Mesenchymal stem cell (in vitro differentiated cells and primary cell): ENCODE measurements at regions not wholly inside any gene's neighbourhood (a gene's known extent, or its start where the extent isn't known, plus 50 kb on each side); places are given as distances from the start of the nearest gene placed in this dataset.

Experiments used
- DNase-seq: peaks from one replicate; pipeline ENCODE4 v3.0.0-alpha.2; 2013
- H2AFZ ChIP-seq: one replicate; pipeline ENCODE4 v1.6.1; 2013; ENCODE audit warnings: low read depth, mild to moderate bottlenecking, control low read depth, inconsistent platforms, low read length, moderate library complexity
- H2AK5ac ChIP-seq: 2 replicates; pipeline ENCODE4 v1.6.1; 2013; ENCODE audit warnings: low read length, moderate library complexity, mild to moderate bottlenecking, inconsistent platforms; ENCODE audit not compliant: severe bottlenecking
- H2BK120ac ChIP-seq: one replicate; pipeline ENCODE4 v1.6.1; 2013; ENCODE audit warnings: low read depth, mild to moderate bottlenecking, inconsistent platforms, low read length, moderate library complexity
- H2BK12ac ChIP-seq, 2 experiments: one replicate each; pipeline ENCODE4 v1.6.1; 2013; ENCODE audit warnings: inconsistent platforms in 2 of 2, low read length in 2 of 2, mild to moderate bottlenecking in 2 of 2, moderate library complexity in 2 of 2, control low read depth in 1 of 2
- H2BK15ac ChIP-seq: one replicate; pipeline ENCODE4 v1.6.1; 2013; ENCODE audit warnings: mild to moderate bottlenecking, low read depth, inconsistent platforms; ENCODE audit not compliant: poor library complexity, severe bottlenecking
- H2BK5ac ChIP-seq: 2 replicates; pipeline ENCODE4 v1.6.1; 2013; ENCODE audit warnings: low read depth, mild to moderate bottlenecking, low read length, control low read depth, inconsistent platforms; ENCODE audit not compliant: poor library complexity, severe bottlenecking
- H3K14ac ChIP-seq, 2 experiments: one replicate each; pipeline ENCODE4 v1.6.1; 2013; ENCODE audit warnings: inconsistent platforms in 2 of 2, low read length in 2 of 2, control low read depth in 1 of 2, mild to moderate bottlenecking in 1 of 2, moderate library complexity in 1 of 2
- H3K18ac ChIP-seq, 2 experiments: one replicate each; pipeline ENCODE4 v1.6.1; 2013; ENCODE audit warnings: inconsistent platforms in 2 of 2, low read length in 2 of 2, control low read depth in 1 of 2, low read depth in 1 of 2, mild to moderate bottlenecking in 1 of 2
- H3K23ac ChIP-seq, 2 experiments: one replicate each; pipeline ENCODE4 v1.6.1; 2013; ENCODE audit warnings: inconsistent platforms in 2 of 2, low read length in 2 of 2, mild to moderate bottlenecking in 2 of 2, moderate library complexity in 2 of 2, control low read depth in 1 of 2
- H3K27ac ChIP-seq: 2 replicates; pipeline ENCODE4 v1.5.1; 2013; ENCODE audit warnings: mild to moderate bottlenecking, moderate library complexity, low read length, control low read depth, inconsistent platforms; ENCODE audit not compliant: poor library complexity, severe bottlenecking
- H3K27me3 ChIP-seq, 2 experiments: 2 replicates each; pipeline versions ENCODE4 v1.6.1 to v1.7.0; 2013; ENCODE audit warnings: low read length in 2 of 2, mild to moderate bottlenecking in 2 of 2, moderate library complexity in 2 of 2, control low read depth in 1 of 2, inconsistent platforms in 1 of 2; ENCODE audit not compliant: control insufficient read depth in 1 of 2, insufficient read depth in 1 of 2
- H3K36me3 ChIP-seq, 2 experiments: 2 replicates each; pipeline versions ENCODE4 v1.6.1 to v1.7.0; 2013; ENCODE audit warnings: low read length in 2 of 2, control low read depth in 1 of 2, inconsistent platforms in 1 of 2, low read depth in 1 of 2, mild to moderate bottlenecking in 1 of 2; ENCODE audit not compliant: insufficient read depth in 2 of 2, control insufficient read depth in 1 of 2
- H3K4ac ChIP-seq, 2 experiments: one replicate each; pipeline ENCODE4 v1.6.1; 2013; ENCODE audit warnings: inconsistent platforms in 2 of 2, low read length in 2 of 2, mild to moderate bottlenecking in 2 of 2, moderate library complexity in 2 of 2, control low read depth in 1 of 2, low read depth in 1 of 2
- H3K4me1 ChIP-seq: 2 replicates; pipeline ENCODE4 v1.6.1; 2013; ENCODE audit warnings: low read depth, low read length, control low read depth; ENCODE audit not compliant: control insufficient read depth, insufficient read depth
- H3K4me2 ChIP-seq: 2 replicates; pipeline ENCODE4 v1.6.1; 2013; ENCODE audit warnings: low read length, mild to moderate bottlenecking, inconsistent platforms; ENCODE audit not compliant: poor library complexity, severe bottlenecking
- H3K4me3 ChIP-seq, 2 experiments: 2 replicates each; pipeline versions ENCODE4 v1.5.1 to v1.7.0; 2013; ENCODE audit warnings: low read length in 2 of 2, mild to moderate bottlenecking in 2 of 2, control low read depth in 1 of 2, low read depth in 1 of 2; ENCODE audit not compliant: insufficient read depth in 1 of 2
- H3K79me1 ChIP-seq: replicated peaks from 2 replicates; pipeline ENCODE4 v1.6.1; 2013; ENCODE audit warnings: mild to moderate bottlenecking, control low read depth, low read length, inconsistent platforms; ENCODE audit not compliant: poor library complexity, severe bottlenecking
- H3K9ac ChIP-seq: 2 replicates; pipeline ENCODE4 v1.7.0; 2013; ENCODE audit warnings: mild to moderate bottlenecking, low read length, moderate library complexity
- H3K9me3 ChIP-seq: 2 replicates; pipeline ENCODE4 v1.7.0; 2013; ENCODE audit warnings: mild to moderate bottlenecking, low read length; ENCODE audit not compliant: control insufficient read depth
- H4K8ac ChIP-seq: one replicate; pipeline ENCODE4 v1.6.1; 2013; ENCODE audit warnings: inconsistent platforms, mild to moderate bottlenecking, low read length, moderate library complexity
- H4K91ac ChIP-seq: one replicate; pipeline ENCODE4 v1.6.1; 2013; ENCODE audit warnings: mild to moderate bottlenecking, low read length, inconsistent platforms
- WGBS: methylation state at CpG from one replicate; pipeline ENCODE4 v1.1.7; 2013; ENCODE audit warnings: mixed read lengths; 5-methylcytosine and 5-hydroxymethylcytosine counted together

DNA sequence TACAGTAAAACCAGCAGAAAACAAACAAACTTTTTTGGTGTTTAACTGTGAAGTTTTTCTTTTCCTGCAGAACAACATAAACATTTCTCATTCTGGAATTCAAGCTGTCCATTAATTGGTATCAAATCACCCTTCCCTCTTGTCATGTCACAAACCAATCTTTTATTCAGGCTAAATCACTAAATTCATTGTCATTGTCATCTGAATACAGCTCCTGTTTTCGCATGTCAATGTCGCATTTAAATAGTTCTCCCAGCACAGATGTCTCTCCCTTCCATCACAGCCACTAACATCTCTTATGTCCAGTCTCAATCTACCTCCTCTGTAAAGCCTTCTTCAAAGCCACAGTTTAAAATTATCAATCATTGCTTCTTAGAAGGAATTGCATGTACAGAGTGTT, 192.1 kb upstream of the PCDH10 start:
- no peaks in the 10 kb centered on the region for H3K36me3 ChIP-seq
- no peak overlapping the region for H3K4me2 ChIP-seq
- WGBS = 95% methylated on average over 2 of the region's 2 CpGs
- no peak overlapping the region for H2BK12ac ChIP-seq
- H3K14ac ChIP-seq = no peak overlapping the region
- no peak overlapping the region for H2AFZ ChIP-seq
- no peak for DNase-seq
- H2BK5ac ChIP-seq = no peak overlapping the region
- H2AK5ac ChIP-seq = no peak overlapping the region
- no peak overlapping the region for H3K4ac ChIP-seq
- H3K18ac ChIP-seq = no peak overlapping the region
- no peak overlapping the region for H3K9ac ChIP-seq
- no peak overlapping the region for H3K27ac ChIP-seq
- no peaks in the 10 kb centered on the region for H3K27me3 ChIP-seq
- no peak overlapping the region for H3K4me3 ChIP-seq
- no peak overlapping the region for H4K91ac ChIP-seq
- H3K79me1 ChIP-seq = no peaks in the 10 kb centered on the region
- no peak overlapping the region for H3K23ac ChIP-seq
- no peak overlapping the region for H2BK120ac ChIP-seq
- peaks cover 17% of the 10 kb centered on the region for H3K9me3 ChIP-seq
- H2BK15ac ChIP-seq = no peak overlapping the region
- H3K4me1 ChIP-seq = no peaks in the 10 kb centered on the region
- H4K8ac ChIP-seq = no peak overlapping the region

DNA sequence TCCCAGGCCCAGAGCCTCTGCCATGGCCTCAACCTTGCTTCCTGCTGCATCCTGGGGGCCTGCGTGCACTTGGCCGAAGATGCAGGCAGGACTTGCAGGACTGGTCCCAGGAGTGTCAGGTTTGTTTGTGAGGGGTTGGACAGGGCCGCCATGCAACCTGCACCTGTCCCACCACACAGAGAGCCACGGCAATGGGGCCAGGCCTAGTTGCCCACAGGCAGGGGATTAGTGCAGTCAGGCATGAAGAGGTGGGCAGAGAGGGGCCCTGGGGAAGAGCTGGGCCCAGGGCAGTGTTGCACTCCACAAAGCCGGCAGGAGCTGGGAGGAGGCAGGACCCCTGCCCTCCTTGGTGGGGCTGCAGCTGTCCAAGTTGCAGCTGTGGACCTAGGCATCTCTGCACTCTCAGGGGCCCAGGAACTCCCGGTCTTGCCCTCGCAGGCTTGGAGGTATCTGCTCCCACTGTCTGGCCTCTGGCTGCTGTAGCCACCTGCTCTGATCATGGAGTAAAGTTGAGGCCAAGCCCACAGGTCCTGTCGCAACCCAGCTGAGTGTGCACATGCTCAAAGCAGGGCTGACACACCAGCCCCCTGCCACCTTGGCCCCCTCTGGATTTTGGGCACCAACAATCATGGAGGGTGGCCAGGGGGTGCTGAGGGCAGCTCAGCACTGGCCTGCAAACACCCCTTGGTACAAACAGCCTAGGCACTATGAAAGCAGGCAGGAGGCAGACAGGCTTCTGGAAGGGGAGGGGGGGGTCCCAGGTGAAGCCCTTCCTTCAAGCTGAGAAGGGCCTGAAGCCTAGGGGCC, 190.4 kb upstream of the PCDH10 start:
- 90% methylated on average over 8 of the region's 8 CpGs for WGBS

DNA sequence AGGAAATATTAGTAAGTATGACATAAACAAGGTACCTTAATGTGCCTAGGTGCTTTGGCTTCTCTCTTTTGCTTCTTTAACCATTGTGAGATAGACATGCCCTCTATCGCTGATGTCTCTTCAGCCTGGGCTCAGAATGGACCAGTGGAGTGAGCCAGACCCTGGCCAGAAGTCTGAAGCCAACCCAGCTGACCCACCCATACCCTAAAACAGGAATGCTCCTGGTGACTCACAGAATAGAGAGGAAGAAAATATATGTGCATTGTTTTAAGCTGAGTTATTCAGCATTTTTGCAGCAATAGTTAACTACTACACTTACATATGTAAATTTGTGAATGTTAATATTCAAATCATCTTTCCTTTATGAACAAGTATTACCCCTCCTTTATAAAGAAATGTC, 167.5 kb upstream of the PCDH10 start:
- H4K91ac ChIP-seq = no peak overlapping the region
- H2AK5ac ChIP-seq = no peak overlapping the region
- no peak overlapping the region for H2BK5ac ChIP-seq
- no peaks in the 10 kb centered on the region for H3K4me1 ChIP-seq
- no peak overlapping the region for H2BK120ac ChIP-seq
- H3K4me2 ChIP-seq = no peak overlapping the region
- H2BK12ac ChIP-seq = no peak overlapping the region
- H3K27ac ChIP-seq = no peak overlapping the region
- no peak overlapping the region for H3K4ac ChIP-seq
- no peaks in the 10 kb centered on the region for H3K9me3 ChIP-seq
- H3K4me3 ChIP-seq = no peak overlapping the region
- no peaks in the 10 kb centered on the region for H3K36me3 ChIP-seq
- no peak overlapping the region for H2BK15ac ChIP-seq
- no peaks in the 10 kb centered on the region for H3K79me1 ChIP-seq
- 89% methylated on average over 1 of the region's 1 CpG for WGBS
- no peak overlapping the region for H3K9ac ChIP-seq
- H3K27me3 ChIP-seq = no peaks in the 10 kb centered on the region
- no peak overlapping the region for H3K23ac ChIP-seq
- H2AFZ ChIP-seq = no peak overlapping the region
- no peak overlapping the region for H3K14ac ChIP-seq
- no peak overlapping the region for H4K8ac ChIP-seq
- DNase-seq = no peak
- no peak overlapping the region for H3K18ac ChIP-seq

More for the DNA sequence above, 190.4 kb upstream of the PCDH10 start:
- Histone ChIP-seq H2BK5ac (no peak overlapping the region), H2BK12ac (no peak overlapping the region), H3K4me2 (no peak overlapping the region), H3K14ac (no peak overlapping the region), H2BK120ac (no peak overlapping the region), H3K23ac (no peak overlapping the region), H3K4me3 (no peak overlapping the region), H3K9ac (no peak overlapping the region), H4K8ac (no peak overlapping the region), H3K4me1 (no peaks in the 10 kb centered on the region), H3K4ac (no peak overlapping the region), H3K9me3 (peaks cover 19% of the 10 kb centered on the region), H3K27ac (no peak overlapping the region), H2BK15ac (no peak overlapping the region), H2AK5ac (no peak overlapping the region), H4K91ac (no peak overlapping the region), H3K27me3 (no peaks in the 10 kb centered on the region), H3K36me3 (no peaks in the 10 kb centered on the region), H2AFZ (no peak overlapping the region), H3K79me1 (no peaks in the 10 kb centered on the region), H3K18ac (no peak overlapping the region)
- DNase-seq = no peak

DNA sequence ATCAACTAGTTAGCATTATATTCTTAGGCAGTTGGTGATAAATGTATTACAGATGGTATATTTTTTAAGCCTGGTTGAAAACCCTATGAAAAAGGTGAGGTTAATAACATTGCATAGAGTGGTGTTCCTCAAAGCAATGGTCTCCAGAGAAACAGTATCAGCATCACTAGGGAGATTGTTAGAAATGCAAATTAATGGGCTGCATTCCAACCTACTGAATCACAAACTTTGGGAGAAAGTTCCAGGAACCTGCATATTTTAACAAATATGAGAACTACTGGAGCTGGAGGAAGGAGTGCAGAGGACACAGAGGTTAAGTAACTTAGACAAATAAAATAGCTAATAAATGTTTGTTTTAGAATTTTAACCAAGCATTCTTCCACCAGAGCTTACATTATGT, 166.9 kb upstream of the PCDH10 start:
- H2BK5ac ChIP-seq = no peak overlapping the region

More for the DNA sequence above, 166.9 kb upstream of the PCDH10 start:
- H3K9me3 ChIP-seq = no peaks in the 10 kb centered on the region
- no peak overlapping the region for H3K23ac ChIP-seq
- no peak overlapping the region for H3K4me3 ChIP-seq
- H2BK120ac ChIP-seq = no peak overlapping the region
- no peak overlapping the region for H2AK5ac ChIP-seq
- H4K8ac ChIP-seq = no peak overlapping the region
- no peaks in the 10 kb centered on the region for H3K27me3 ChIP-seq
- H4K91ac ChIP-seq = no peak overlapping the region
- H3K18ac ChIP-seq = no peak overlapping the region
- no peak overlapping the region for H3K14ac ChIP-seq
- no peak overlapping the region for H2BK12ac ChIP-seq
- H3K4ac ChIP-seq = no peak overlapping the region
- H3K9ac ChIP-seq = no peak overlapping the region
- no peak overlapping the region for H2AFZ ChIP-seq
- H3K27ac ChIP-seq = no peak overlapping the region
- no peaks in the 10 kb centered on the region for H3K79me1 ChIP-seq
- no peak overlapping the region for H3K4me2 ChIP-seq
- H3K36me3 ChIP-seq = no peaks in the 10 kb centered on the region
- DNase-seq = no peak
- H3K4me1 ChIP-seq = no peaks in the 10 kb centered on the region
- no peak overlapping the region for H2BK15ac ChIP-seq
